Loucy (cell line): ENCODE measurements at regions not wholly inside any gene's neighbourhood (a gene's known extent, or its start where the extent isn't known, plus 50 kb on each side); places are given as distances from the start of the nearest gene placed in this dataset.

ENCODE experiments used
- CTCF ChIP-seq: fragments of 200-600 bp; sonication (generic); conservative IDR thresholded peaks from 2 replicates; pipeline ENCODE4 v1.5.1; 2014; ENCODE audit warnings: mild to moderate bottlenecking, antibody characterized with exemption, low read length
- EZH2phosphoT487 ChIP-seq: fragments of 200-600 bp; IDR thresholded peaks from 2 replicates; pipeline ENCODE4 v1.6.1; 2018; ENCODE audit warnings: antibody characterized with exemption, mild to moderate bottlenecking, moderate library complexity, borderline replicate concordance

GRCh38 chr4:14608630-14609029, 393.7 kb upstream of the CPEB2 start:
- no peak for TF ChIP-seq CTCF
- TF ChIP-seq EZH2phosphoT487 = no peak
